Tibial artery (tissue), 4 donors: ENCODE measurements at regions not wholly inside any gene's neighbourhood (a gene's known extent, or its start where the extent isn't known, plus 50 kb on each side); places are given as distances from the start of the nearest gene placed in this dataset.
A peak's percentile ranks its signal among the peaks of the same experiment; 100 is the strongest.

Experiments used
- DNase-seq, 2 donors: peaks; one replicate each; pipeline ENCODE4 v3.0.0-alpha.2; 2019
- H3K27ac ChIP-seq, 2 donors: fragments of 200-600 bp; sonication (generic) in 1 of 2; 1 replicate in 1 of 2; 2 replicates in 1 of 2; pipeline ENCODE4 v1.5.1; 2018 to 2019; ENCODE audit warnings: mild to moderate bottlenecking in 1 of 2
- H3K27me3 ChIP-seq, 2 donors: fragments of 200-600 bp; sonication (generic) in 1 of 2; one replicate each; pipeline versions ENCODE4 v1.5.1 to v1.6.0; 2016 to 2019
- H3K36me3 ChIP-seq, 3 donors: fragments of 200-600 bp; sonication (generic) in 2 of 3; one replicate each; pipeline ENCODE4 v1.5.1; 2016 to 2019; ENCODE audit warnings: mild to moderate bottlenecking in 2 of 3
- H3K4me1 ChIP-seq, 4 donors: fragments of 200-600 bp; sonication (generic) in 2 of 4; 1 replicate in 3 of 4; 2 replicates in 1 of 4; pipeline ENCODE4 v1.5.1; 2016 to 2019
- H3K4me3 ChIP-seq, 2 donors: fragments of 200-600 bp; sonication (generic) in 1 of 2; 1 replicate in 1 of 2; 2 replicates in 1 of 2; pipeline ENCODE4 v1.5.1; 2018 to 2019; ENCODE audit warnings: mild to moderate bottlenecking in 2 of 2
- H3K9me3 ChIP-seq, 3 donors: fragments of 200-600 bp; sonication (generic) in 1 of 3; one replicate each; pipeline ENCODE4 v1.5.1; 2016 to 2019
- intact Hi-C: fragments of 100-400 bp; cut with DNase I; formaldehyde crosslinking; loops from one replicate; pipeline ENCODE4 v1.15.0; 2023; ENCODE audit warnings: low total_unique reads
- TF ChIP-seq, protein P1 (sequence below), 2 experiments: fragments of 200-600 bp in 1 of 2; fragments of 450-650 bp in 1 of 2; IDR thresholded peaks; one replicate each; pipeline ENCODE4 v1.5.1; 2017 to 2019; ENCODE audit warnings: antibody characterized with exemption in 2 of 2, mild to moderate bottlenecking in 1 of 2, moderate library complexity in 1 of 2

DNA sequence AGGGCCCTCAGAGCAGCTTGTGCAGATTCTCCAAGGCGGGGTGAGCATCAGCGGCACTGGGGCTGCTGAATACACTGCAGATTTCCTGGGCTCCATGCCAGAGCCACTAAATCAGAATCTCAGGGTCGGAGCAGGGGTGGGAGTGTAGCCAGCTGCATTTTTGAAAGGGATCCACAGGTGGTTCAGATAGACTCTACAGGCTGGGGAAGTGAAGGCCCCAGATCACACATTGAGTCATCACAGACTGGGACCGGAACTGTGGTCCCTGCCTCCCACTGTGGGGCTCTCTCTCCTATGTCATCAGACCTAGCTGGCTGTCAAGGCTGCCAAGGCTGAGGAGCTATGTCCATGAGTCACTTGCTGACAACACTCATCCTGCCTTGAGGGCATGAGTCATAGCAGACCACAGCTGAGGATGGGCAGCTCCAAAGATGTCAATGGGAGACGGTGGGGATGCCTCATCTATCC is 162.3 kb upstream of the MAMLD1 start:
- peak overlapping the region; percentile 28 to 33 for H3K27ac ChIP-seq
- intact Hi-C loops: no loop called here

GRCh38 chrX:150201391-150201790 is 161.7 kb upstream of the MAMLD1 start:
- Histone ChIP-seq H3K4me3 (no peak overlapping the region), H3K36me3 (no peaks in the 10 kb centered on the region), H3K27me3 (no peaks in the 10 kb centered on the region), H3K27ac (peak overlapping the region in 1 of 2 donors; percentile 25), H3K9me3 (no peaks in the 10 kb centered on the region), H3K4me1 (peaks cover 0 to 25% (median 10%) of the 10 kb centered on the region in 4 donors)
- TF ChIP-seq, protein P1, sequence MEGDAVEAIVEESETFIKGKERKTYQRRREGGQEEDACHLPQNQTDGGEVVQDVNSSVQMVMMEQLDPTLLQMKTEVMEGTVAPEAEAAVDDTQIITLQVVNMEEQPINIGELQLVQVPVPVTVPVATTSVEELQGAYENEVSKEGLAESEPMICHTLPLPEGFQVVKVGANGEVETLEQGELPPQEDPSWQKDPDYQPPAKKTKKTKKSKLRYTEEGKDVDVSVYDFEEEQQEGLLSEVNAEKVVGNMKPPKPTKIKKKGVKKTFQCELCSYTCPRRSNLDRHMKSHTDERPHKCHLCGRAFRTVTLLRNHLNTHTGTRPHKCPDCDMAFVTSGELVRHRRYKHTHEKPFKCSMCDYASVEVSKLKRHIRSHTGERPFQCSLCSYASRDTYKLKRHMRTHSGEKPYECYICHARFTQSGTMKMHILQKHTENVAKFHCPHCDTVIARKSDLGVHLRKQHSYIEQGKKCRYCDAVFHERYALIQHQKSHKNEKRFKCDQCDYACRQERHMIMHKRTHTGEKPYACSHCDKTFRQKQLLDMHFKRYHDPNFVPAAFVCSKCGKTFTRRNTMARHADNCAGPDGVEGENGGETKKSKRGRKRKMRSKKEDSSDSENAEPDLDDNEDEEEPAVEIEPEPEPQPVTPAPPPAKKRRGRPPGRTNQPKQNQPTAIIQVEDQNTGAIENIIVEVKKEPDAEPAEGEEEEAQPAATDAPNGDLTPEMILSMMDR (IDR thresholded peaks at IDR 0.05): no peak
- intact Hi-C loops: no loop called here
- DNase-seq: no peak

More for the DNA sequence above, 162.3 kb upstream of the MAMLD1 start:
- H3K36me3 ChIP-seq: no peaks in the 10 kb centered on the region
- TF ChIP-seq, protein P1 (IDR thresholded peaks at IDR 0.05): no peak
- no peak overlapping the region for H3K4me3 ChIP-seq
- no peaks in the 10 kb centered on the region for H3K9me3 ChIP-seq
- peaks cover 0 to 25% (median 10%) of the 10 kb centered on the region in 4 donors for H3K4me1 ChIP-seq
- H3K27me3 ChIP-seq: no peaks in the 10 kb centered on the region
- peak; percentile 86 to 88 for DNase-seq

- TF ChIP-seq, protein P1 (IDR thresholded peaks at IDR 0.05): no peak
- Histone ChIP-seq H3K36me3 (no peaks in the 10 kb centered on the region), H3K9me3 (no peaks in the 10 kb centered on the region), H3K4me3 (no peak overlapping the region), H3K27me3 (no peaks in the 10 kb centered on the region), H3K27ac (no peak overlapping the region), H3K4me1 (peaks cover 0 to 25% (median 10%) of the 10 kb centered on the region in 4 donors)
- DNase-seq: no peak
- intact Hi-C loops: no loop called here
These were observed 161.3 kb upstream of the MAMLD1 start for GRCh38 chrX:150201841-150202240.

DNA sequence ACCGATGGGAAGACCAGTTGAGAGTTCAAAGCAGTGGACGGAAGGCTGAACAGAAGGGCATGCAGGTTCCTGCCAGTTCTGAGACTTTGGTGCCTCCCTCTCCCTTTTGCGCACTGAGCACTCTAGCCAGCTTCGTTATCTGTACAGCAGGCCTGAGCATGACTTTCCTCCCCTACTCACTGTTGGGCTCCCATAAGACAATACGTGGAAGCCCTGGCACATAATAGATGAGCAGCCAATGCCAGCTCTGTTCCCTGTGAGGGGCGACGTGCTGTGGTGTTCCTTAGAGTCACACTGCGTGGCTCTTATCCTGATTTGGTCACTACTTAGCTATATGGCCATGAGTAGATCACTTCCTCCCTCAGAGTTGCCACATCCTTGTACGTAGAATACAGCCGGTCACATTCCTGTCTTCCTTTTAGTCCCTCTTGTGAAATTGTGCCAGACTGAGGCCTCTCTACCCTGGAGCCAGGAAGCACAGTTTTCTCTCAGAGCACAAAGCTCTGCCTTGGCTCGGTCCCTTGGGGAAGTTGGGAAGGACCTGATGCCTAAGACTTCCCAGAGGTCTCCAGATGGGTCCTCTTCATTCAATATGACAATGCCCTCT is 160.4 kb upstream of the MAMLD1 start:
- no peak overlapping the region for H3K4me3 ChIP-seq
- H3K9me3 ChIP-seq: no peaks in the 10 kb centered on the region
- no peaks in the 10 kb centered on the region for H3K27me3 ChIP-seq
- intact Hi-C loops: no loop called here
- TF ChIP-seq, protein P1 (IDR thresholded peaks at IDR 0.05): no peak
- peak in 1 of 2 donors; percentile 23 for DNase-seq
- peaks cover 0 to 25% (median 10%) of the 10 kb centered on the region in 4 donors for H3K4me1 ChIP-seq
- no peaks in the 10 kb centered on the region for H3K36me3 ChIP-seq
- peak overlapping the region in 1 of 2 donors; percentile 17 for H3K27ac ChIP-seq

- peak overlapping the region in 1 of 2 donors; percentile 17 for H3K27ac ChIP-seq
- H3K36me3 ChIP-seq: no peaks in the 10 kb centered on the region
- TF ChIP-seq, protein P1 (IDR thresholded peaks at IDR 0.05): no peak
- H3K27me3 ChIP-seq: no peaks in the 10 kb centered on the region
- H3K4me3 ChIP-seq: no peak overlapping the region
- no peaks in the 10 kb centered on the region for H3K9me3 ChIP-seq
- DNase-seq: no peak
- intact Hi-C loops: no loop called here
- peaks cover 0 to 25% (median 10%) of the 10 kb centered on the region in 4 donors for H3K4me1 ChIP-seq
These were observed 159.9 kb upstream of the MAMLD1 start for GRCh38 chrX:150203248-150203645.
